Activated B cell treated with CpG ODN at 0.5 μM for 24 hours (primary cell): ENCODE measurements at regions not wholly inside any gene's neighbourhood (a gene's known extent, or its start where the extent isn't known, plus 50 kb on each side); places are given as distances from the start of the nearest gene placed in this dataset.

Experiments used
- ATAC-seq: fragments of 200-7000 bp; cut with Tn5 transposase; one replicate; pipeline ENCODE4 v1.10.0; 2021; ENCODE audit warnings: low read depth, mild to moderate bottlenecking, moderate library complexity
- CTCF ChIA-PET: fragments of 350-600 bp; sonication (Branson Sonifier 250); formaldehyde crosslinking; loops from one replicate; lab custom pipeline; 2021; ENCODE audit warnings: antibody characterized with exemption; lab: Charles Lee
- POLR2A ChIA-PET: fragments of 350-600 bp; sonication (Branson Sonifier 250); formaldehyde crosslinking; loops from one replicate; lab custom pipeline; 2021; ENCODE audit warnings: antibody characterized with exemption; lab: Charles Lee
- DNase-seq: peaks from one replicate; pipeline ENCODE4 v3.0.0; 2022
- H3K27ac Mint-ChIP-seq: one replicate; pipeline ENCODE4 v1.8.0; 2020; ENCODE audit warnings: mixed read lengths
- H3K27me3 Mint-ChIP-seq: one replicate; pipeline ENCODE4 v1.8.0; 2021; ENCODE audit warnings: mixed read lengths
- H3K36me3 Mint-ChIP-seq: one replicate; pipeline ENCODE4 v1.8.0; 2021; ENCODE audit warnings: low read depth, mixed read lengths
- H3K4me1 Mint-ChIP-seq: one replicate; pipeline ENCODE4 v1.8.0; 2021; ENCODE audit warnings: mixed read lengths
- H3K4me3 Mint-ChIP-seq: one replicate; pipeline ENCODE4 v1.8.0; 2020; ENCODE audit warnings: mild to moderate bottlenecking, mixed read lengths
- H3K9me3 Mint-ChIP-seq: one replicate; pipeline ENCODE4 v1.8.0; 2020; ENCODE audit warnings: mixed read lengths
- CTCF ChIP-seq: fragments of 200-600 bp; IDR thresholded peaks from one replicate; pipeline ENCODE4 v1.8.0; 2022; ENCODE audit warnings: antibody characterized with exemption, mild to moderate bottlenecking
- intact Hi-C: fragments of 100-400 bp; cut with micrococcal nuclease; formaldehyde crosslinking; loops from one replicate; pipeline ENCODE4 v1.15.1; 2024

GRCh38 chr9:92242260-92243136, 51.0 kb downstream of the IARS1 start:
- Mint-ChIP-seq H3K27ac (no peak overlapping the region), H3K4me3 (no peak overlapping the region), H3K9me3 (no peaks in the 10 kb centered on the region), H3K36me3 (peaks cover 98% of the 10 kb centered on the region), H3K27me3 (no peaks in the 10 kb centered on the region), H3K4me1 (no peaks in the 10 kb centered on the region)
- no peak for TF ChIP-seq CTCF
- intact Hi-C loops, result no loop called here
- ChIA-PET CTCF (no interaction called here), POLR2A (no interaction called here)
- DNase-seq (no peak), ATAC-seq (no peak)

DNA sequence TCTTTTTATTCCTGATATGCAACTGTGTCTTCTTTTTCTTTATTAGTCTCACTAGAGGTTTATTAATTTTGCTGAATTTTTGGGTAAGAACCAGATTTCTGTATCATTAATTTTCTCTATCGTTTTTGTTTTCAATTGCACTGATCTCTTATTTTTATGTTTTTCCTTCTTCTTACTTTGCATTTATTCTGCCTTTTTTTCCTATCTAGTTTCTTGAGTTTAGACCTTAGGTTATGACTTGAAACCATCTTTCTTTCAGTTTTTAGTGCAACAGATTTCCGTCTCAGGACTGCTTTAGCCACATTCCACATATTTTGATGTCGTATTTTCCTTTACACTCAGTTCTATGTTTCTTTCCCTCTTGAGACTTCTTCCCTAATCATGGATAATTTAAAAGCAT, 56.6 kb downstream of the IARS1 start:
- Mint-ChIP-seq H3K9me3 (no peaks in the 10 kb centered on the region), H3K36me3 (peaks cover 88% of the 10 kb centered on the region), H3K27me3 (no peaks in the 10 kb centered on the region), H3K4me1 (no peaks in the 10 kb centered on the region), H3K27ac (no peak overlapping the region), H3K4me3 (no peak overlapping the region)
- ATAC-seq (no peak), DNase-seq (no peak)
- TF ChIP-seq CTCF, result no peak
- CTCF ChIA-PET, result no interaction called here
- intact Hi-C loops, result loop anchor here (5.0 kb wide), 1 partner anchor 40 kb away; no protein-coding TSS in a partner anchor
- POLR2A ChIA-PET, result no interaction called here

- Mint-ChIP-seq H3K4me3 (no peak overlapping the region), H3K27ac (no peak overlapping the region), H3K36me3 (peaks cover 83% of the 10 kb centered on the region), H3K9me3 (no peaks in the 10 kb centered on the region), H3K4me1 (no peaks in the 10 kb centered on the region), H3K27me3 (no peaks in the 10 kb centered on the region)
- ChIA-PET CTCF (no interaction called here), POLR2A (no interaction called here)
- ATAC-seq (no peak), DNase-seq (no peak)
- intact Hi-C loops, result loop anchor here (5.0 kb wide), 1 partner anchor 41 kb away; no protein-coding TSS in a partner anchor
- no peak for TF ChIP-seq CTCF
These were observed 57.0 kb downstream of the IARS1 start for GRCh38 chr9:92236465-92236864.

DNA sequence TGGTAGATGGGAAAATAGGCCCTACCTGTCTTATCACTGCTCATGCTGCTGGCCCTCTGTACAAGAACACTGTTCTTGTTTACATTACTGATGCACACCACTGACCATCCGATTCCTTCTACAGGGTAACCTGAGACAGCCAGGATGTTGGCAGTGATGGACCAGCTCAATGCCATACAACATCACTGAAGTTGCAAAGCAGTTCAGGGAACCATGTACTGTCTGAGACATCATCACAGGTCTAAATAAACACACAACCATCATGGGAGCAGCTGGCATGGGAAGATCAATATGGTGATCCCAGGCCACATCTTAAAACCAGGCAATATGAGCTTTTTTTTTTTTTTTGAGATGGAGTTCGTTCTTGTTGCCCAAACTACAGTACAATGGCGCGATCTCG, 59.0 kb downstream of the IARS1 start:
- ChIA-PET POLR2A (no interaction called here), CTCF (no interaction called here)
- H3K4me3 Mint-ChIP-seq, result no peak overlapping the region
- no peak overlapping the region for H3K27ac Mint-ChIP-seq
- H3K4me1 Mint-ChIP-seq, result no peaks in the 10 kb centered on the region
- no peaks in the 10 kb centered on the region for H3K9me3 Mint-ChIP-seq
- DNase-seq, result no peak
- H3K27me3 Mint-ChIP-seq, result no peaks in the 10 kb centered on the region
- TF ChIP-seq CTCF, result no peak
- ATAC-seq, result no peak
- peaks cover 79% of the 10 kb centered on the region for H3K36me3 Mint-ChIP-seq
- intact Hi-C loops, result no loop called here

DNA sequence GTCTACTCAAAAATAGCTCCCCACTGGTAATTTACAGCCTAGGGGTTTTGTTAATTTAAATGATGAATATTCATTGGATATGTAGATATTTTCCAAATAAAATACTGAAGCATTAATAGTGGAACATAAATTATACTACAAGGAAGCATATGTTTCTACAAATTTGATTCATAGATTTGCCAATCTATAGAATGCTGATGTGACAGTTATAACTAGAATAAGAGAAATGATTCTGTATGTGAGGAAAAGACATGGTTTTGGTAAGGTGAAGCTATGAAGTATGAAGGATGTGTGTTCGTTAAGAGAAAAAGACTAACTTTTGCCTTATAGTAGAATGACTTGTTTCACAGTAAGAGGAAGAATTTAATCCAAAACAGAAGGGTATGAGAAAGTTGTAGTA, 61.3 kb downstream of the IARS1 start:
- ChIA-PET POLR2A (no interaction called here), CTCF (interaction anchor here (1.0 kb wide), 1 partner anchor 92 kb away, joined by 4 read pairs; no protein-coding TSS in a partner anchor)
- Mint-ChIP-seq H3K27ac (no peak overlapping the region), H3K9me3 (peaks cover 2% of the 10 kb centered on the region), H3K27me3 (no peaks in the 10 kb centered on the region), H3K36me3 (peaks cover 76% of the 10 kb centered on the region), H3K4me3 (no peak overlapping the region), H3K4me1 (no peaks in the 10 kb centered on the region)
- DNase-seq (no peak), ATAC-seq (no peak)
- intact Hi-C loops, result no loop called here
- TF ChIP-seq CTCF, result no peak
